ENCODE measurements at regions not wholly inside any gene's neighbourhood (a gene's known extent, or its start where the extent isn't known, plus 50 kb on each side); places are given as distances from the start of the nearest gene placed in this dataset.

DNA sequence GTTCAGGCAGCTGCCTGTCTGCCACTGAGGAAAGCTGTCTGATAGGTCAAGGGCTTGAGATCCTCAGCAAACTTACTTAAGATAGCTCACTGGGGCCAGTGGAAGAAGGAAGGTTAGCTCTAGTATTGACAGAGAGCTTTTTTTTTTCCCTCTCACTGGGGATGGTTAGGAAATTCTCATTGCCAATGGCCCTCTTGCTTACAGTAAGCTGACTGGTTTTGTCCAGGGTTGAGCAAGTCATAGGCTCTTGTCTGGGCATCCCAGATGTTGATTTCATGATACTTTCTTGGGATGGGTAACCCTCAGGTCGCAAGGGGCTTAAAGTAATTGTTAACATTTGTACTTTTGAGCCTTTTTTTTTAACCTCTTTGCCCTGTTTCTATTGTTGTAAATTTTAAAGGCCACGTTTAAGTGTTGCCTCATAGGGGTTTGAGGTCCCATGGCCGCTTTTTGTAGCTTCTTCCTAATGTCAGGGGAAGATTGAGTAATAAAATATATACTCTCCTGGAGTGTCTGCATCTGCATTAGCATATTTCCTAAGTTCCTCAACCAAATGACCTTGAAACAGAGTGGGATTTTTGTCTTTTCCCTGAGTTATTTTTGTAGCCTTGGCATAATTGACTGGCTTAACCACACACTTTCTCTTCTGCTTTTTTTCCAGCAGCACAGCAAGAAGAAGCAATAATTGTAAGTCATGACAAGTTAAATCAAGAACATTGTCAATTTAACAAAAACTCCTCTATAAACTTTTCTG, 716.0 kb downstream of the LRFN5 start:
- Histone ChIP-seq H3K4me1 (no peaks in the 10 kb centered on the region), H3K4me2 (no peak overlapping the region), H3K27ac (no peak overlapping the region), H3K9me3 (no peaks in the 10 kb centered on the region), H3K4me3 (no peak overlapping the region)
- WGBS (ENCODE audit: missing lambda C conversion rate) = 19% methylated on average over 3 of the region's 3 CpGs
- POLR2A ChIA-PET = no interaction called here
- DNase-seq (ENCODE audit: low read depth in 1 of 2, low spot score in 1 of 2) (no peak), ATAC-seq (no peak), FAIRE-seq (no peak)
- CTCF ChIA-PET = interaction anchor here (0.9 kb wide), 1 partner anchor 14 kb away, joined by 3 read pairs; no protein-coding TSS in a partner anchor
- no peak for TF ChIP-seq MAZ (IDR thresholded peaks at IDR 0.05; ENCODE audit: borderline replicate concordance, low read depth, low read length)
- TF ChIP-seq JUN (IDR thresholded peaks at IDR 0.05) = no peak
- TF ChIP-seq ZC3H11A (IDR thresholded peaks at IDR 0.05) = no peak
- TF ChIP-seq CHD4 (IDR thresholded peaks at IDR 0.05; ENCODE audit: borderline replicate concordance) = no peak
- no peak for TF ChIP-seq NFE2L2 (conservative IDR thresholded peaks at IDR 0.05; ENCODE audit: low read length)
- TF ChIP-seq SMC3 (IDR thresholded peaks at IDR 0.05) = no peak
- TF ChIP-seq JUNB (IDR thresholded peaks at IDR 0.05) = no peak
- TF ChIP-seq GATA3 (IDR thresholded peaks at IDR 0.05; ENCODE audit: borderline replicate concordance) = no peak
- TF ChIP-seq CHD2 (IDR thresholded peaks at IDR 0.05; ENCODE audit: low read length, partially characterized antibody) = no peak
- TF ChIP-seq HDAC2 (IDR thresholded peaks at IDR 0.05) = no peak
- TF ChIP-seq SREBF2 (IDR thresholded peaks at IDR 0.05) = no peak
- TF ChIP-seq HES2 (IDR thresholded peaks at IDR 0.05) = no peak
- no peak for TF ChIP-seq ESRRA (IDR thresholded peaks at IDR 0.05; ENCODE audit: borderline replicate concordance, low read length)
- no peak for TF ChIP-seq E2F6 (IDR thresholded peaks at IDR 0.05; ENCODE audit: borderline replicate concordance, low read depth)
- TF ChIP-seq CEBPB (IDR thresholded peaks at IDR 0.05) = no peak
- TF ChIP-seq ZNF302 (CRISPR knock-in tag; IDR thresholded peaks at IDR 0.05) = no peak

DNA sequence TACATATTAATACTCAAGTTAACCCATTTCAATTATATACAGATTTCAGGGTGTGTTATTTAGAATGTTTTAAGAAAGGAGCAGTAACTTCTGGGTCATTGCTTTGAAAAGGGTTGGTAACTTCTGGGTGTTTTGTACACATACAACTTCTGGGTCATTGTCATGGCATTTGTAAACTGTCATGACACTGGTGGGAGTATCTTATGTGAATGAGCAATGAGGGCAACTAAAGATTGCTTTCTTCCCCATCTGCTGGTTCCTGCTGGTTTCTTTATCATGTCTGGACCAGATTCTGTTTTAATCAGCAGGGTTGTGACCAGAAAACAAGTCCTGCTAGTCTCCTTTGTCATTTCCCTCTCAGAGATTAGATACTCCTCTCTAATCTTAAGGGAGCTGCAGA, 713.3 kb downstream of the LRFN5 start:
- H3K4me1 ChIP-seq = no peaks in the 10 kb centered on the region
- no peak for TF ChIP-seq JUNB (IDR thresholded peaks at IDR 0.05)
- TF ChIP-seq, protein P1, sequence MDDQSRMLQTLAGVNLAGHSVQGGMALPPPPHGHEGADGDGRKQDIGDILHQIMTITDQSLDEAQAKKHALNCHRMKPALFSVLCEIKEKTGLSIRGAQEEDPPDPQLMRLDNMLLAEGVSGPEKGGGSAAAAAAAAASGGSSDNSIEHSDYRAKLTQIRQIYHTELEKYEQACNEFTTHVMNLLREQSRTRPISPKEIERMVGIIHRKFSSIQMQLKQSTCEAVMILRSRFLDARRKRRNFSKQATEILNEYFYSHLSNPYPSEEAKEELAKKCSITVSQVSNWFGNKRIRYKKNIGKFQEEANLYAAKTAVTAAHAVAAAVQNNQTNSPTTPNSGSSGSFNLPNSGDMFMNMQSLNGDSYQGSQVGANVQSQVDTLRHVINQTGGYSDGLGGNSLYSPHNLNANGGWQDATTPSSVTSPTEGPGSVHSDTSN (IDR thresholded peaks at IDR 0.05) = no peak
- TF ChIP-seq REST (IDR thresholded peaks at IDR 0.05) = no peak
- TF ChIP-seq MAFK (IDR thresholded peaks at IDR 0.05; ENCODE audit: partially characterized antibody) = no peak
- TF ChIP-seq FOSL2 (IDR thresholded peaks at IDR 0.05) = no peak
- TF ChIP-seq FOSL2 (CRISPR knock-in tag; IDR thresholded peaks at IDR 0.05) = no peak
- TF ChIP-seq HOXB5 (CRISPR knock-in tag; IDR thresholded peaks at IDR 0.05) = no peak
- TF ChIP-seq EHMT2 (IDR thresholded peaks at IDR 0.05; ENCODE audit: low read depth) = no peak
- no peak for TF ChIP-seq CBX8 (IDR thresholded peaks at IDR 0.05)
- no peak for TF ChIP-seq SMC3 (IDR thresholded peaks at IDR 0.05)
- TF ChIP-seq FOXS1 (CRISPR knock-in tag; IDR thresholded peaks at IDR 0.05) = no peak
- TF ChIP-seq ATOH8 (CRISPR knock-in tag; IDR thresholded peaks at IDR 0.05; ENCODE audit: low read depth) = no peak
- no peak for TF ChIP-seq KDM5A (IDR thresholded peaks at IDR 0.05)
- TF ChIP-seq GATA3 (IDR thresholded peaks at IDR 0.05; ENCODE audit: borderline replicate concordance) = no peak
- no peak overlapping the region for H3K27ac ChIP-seq
- no peak overlapping the region for H3K4me3 ChIP-seq
- H3K9me3 ChIP-seq = no peaks in the 10 kb centered on the region
- POLR2A ChIA-PET = no interaction called here
- no peak for DNase-seq (ENCODE audit: low read depth in 1 of 2, low spot score in 1 of 2)
- no peak for FAIRE-seq
- no peak for ATAC-seq
- no peak overlapping the region for H3K4me2 ChIP-seq
- CTCF ChIA-PET = no interaction called here
